Dedifferentiated amniotic fluid mesenchymal stem cell (primary cell): ENCODE measurements at regions not wholly inside any gene's neighbourhood (a gene's known extent, or its start where the extent isn't known, plus 50 kb on each side); places are given as distances from the start of the nearest gene placed in this dataset.

Experiments
- DNase-seq: peaks from one replicate; pipeline ENCODE4 v3.0.0-alpha.2; 2016; ENCODE audit errors: extremely low spot score

GRCh38 chr13:111555903-111556302, 235.5 kb downstream of the TEX29 start:
- no peak for DNase-seq

- DNase-seq, result no peak
These were observed 236.1 kb downstream of the TEX29 start for GRCh38 chr13:111556496-111556895.

GRCh38 chr13:111557921-111558699, 237.7 kb downstream of the TEX29 start:
- no peak for DNase-seq

- DNase-seq, result no peak
These were observed 238.3 kb downstream of the TEX29 start for GRCh38 chr13:111558700-111559088.

- DNase-seq, result no peak
These were observed 239.4 kb downstream of the TEX29 start for GRCh38 chr13:111559612-111560403.

GRCh38 chr13:111561091-111561781, 240.8 kb downstream of the TEX29 start:
- no peak for DNase-seq

GRCh38 chr13:111562716-111563115, 242.3 kb downstream of the TEX29 start:
- DNase-seq, result no peak

- no peak for DNase-seq
These were observed 244.2 kb downstream of the TEX29 start for GRCh38 chr13:111564606-111565005.

GRCh38 chr13:111565400-111565799, 245.0 kb downstream of the TEX29 start:
- no peak for DNase-seq

- no peak for DNase-seq
These were observed 246.1 kb downstream of the TEX29 start for GRCh38 chr13:111566567-111566966.

GRCh38 chr13:111567637-111568036, 247.2 kb downstream of the TEX29 start:
- DNase-seq, result no peak

GRCh38 chr13:111568290-111568689, 247.8 kb downstream of the TEX29 start:
- DNase-seq, result no peak

GRCh38 chr13:111570911-111571310, 250.5 kb downstream of the TEX29 start:
- no peak for DNase-seq

GRCh38 chr13:111572956-111573761, 252.7 kb downstream of the TEX29 start:
- no peak for DNase-seq

- DNase-seq, result no peak
These were observed 253.4 kb downstream of the TEX29 start for GRCh38 chr13:111573801-111574200.

GRCh38 chr13:111575276-111575675, 254.8 kb downstream of the TEX29 start:
- no peak for DNase-seq

GRCh38 chr13:111575719-111576118, 255.3 kb downstream of the TEX29 start:
- no peak for DNase-seq

GRCh38 chr13:111577208-111577828, 256.9 kb downstream of the TEX29 start:
- DNase-seq, result no peak

- no peak for DNase-seq
These were observed 257.6 kb downstream of the TEX29 start for GRCh38 chr13:111577956-111578605.

- no peak for DNase-seq
These were observed 263.7 kb downstream of the TEX29 start for GRCh38 chr13:111584101-111584672.
